ENCODE measurements at regions not wholly inside any gene's neighbourhood (a gene's known extent, or its start where the extent isn't known, plus 50 kb on each side); places are given as distances from the start of the nearest gene placed in this dataset.

GRCh38 chr3:23698652-23699313 is 107.0 kb upstream of the UBE2E1 start:
- DNase-seq (ENCODE audit: low read depth) = no peak
- no peak overlapping the region for H3K4me3 ChIP-seq (ENCODE audit: control insufficient read depth, low read depth, low read length)
- no peak for TF ChIP-seq CTCF (conservative IDR thresholded peaks at IDR 0.05; ENCODE audit: control insufficient read depth, insufficient read depth, low read depth, low read length)

GRCh38 chr3:23700616-23701015 is 105.1 kb upstream of the UBE2E1 start:
- no peak for DNase-seq (ENCODE audit: low read depth)
- no peak for TF ChIP-seq CTCF (conservative IDR thresholded peaks at IDR 0.05; ENCODE audit: control insufficient read depth, insufficient read depth, low read depth, low read length)
- no peak overlapping the region for H3K4me3 ChIP-seq (ENCODE audit: control insufficient read depth, low read depth, low read length)

GRCh38 chr3:23701716-23702597 is 103.8 kb upstream of the UBE2E1 start:
- H3K4me3 ChIP-seq (ENCODE audit: control insufficient read depth, low read depth, low read length) = no peak overlapping the region
- DNase-seq (ENCODE audit: low read depth) = no peak
- no peak for TF ChIP-seq CTCF (conservative IDR thresholded peaks at IDR 0.05; ENCODE audit: control insufficient read depth, insufficient read depth, low read depth, low read length)

GRCh38 chr3:23704298-23704697 is 101.5 kb upstream of the UBE2E1 start:
- no peak overlapping the region for H3K4me3 ChIP-seq (ENCODE audit: control insufficient read depth, low read depth, low read length)
- TF ChIP-seq CTCF (conservative IDR thresholded peaks at IDR 0.05; ENCODE audit: control insufficient read depth, insufficient read depth, low read depth, low read length) = no peak
- DNase-seq (ENCODE audit: low read depth) = peak; percentile 55

GRCh38 chr3:23706111-23706510 is 99.6 kb upstream of the UBE2E1 start:
- H3K4me3 ChIP-seq (ENCODE audit: control insufficient read depth, low read depth, low read length) = no peak overlapping the region
- DNase-seq (ENCODE audit: low read depth) = peak; percentile 46
- no peak for TF ChIP-seq CTCF (conservative IDR thresholded peaks at IDR 0.05; ENCODE audit: control insufficient read depth, insufficient read depth, low read depth, low read length)

- no peak for TF ChIP-seq CTCF (conservative IDR thresholded peaks at IDR 0.05; ENCODE audit: control insufficient read depth, insufficient read depth, low read depth, low read length)
- H3K4me3 ChIP-seq (ENCODE audit: control insufficient read depth, low read depth, low read length) = no peak overlapping the region
- DNase-seq (ENCODE audit: low read depth) = no peak
Observed at GRCh38 chr3:23709987-23710386, 95.8 kb upstream of the UBE2E1 start.

Data from fibroblast of mammary gland (primary cell).